ENCODE measurements at regions not wholly inside any gene's neighbourhood (a gene's known extent, or its start where the extent isn't known, plus 50 kb on each side); places are given as distances from the start of the nearest gene placed in this dataset.
A peak's percentile ranks its signal among the peaks of the same experiment; 100 is the strongest.

- no peak overlapping the region for H3K4me3 ChIP-seq
Measured at GRCh38 chr17:69822314-69822875, 252.6 kb upstream of the KCNJ16 start.

GRCh38 chr17:69828087-69828486, 246.9 kb upstream of the KCNJ16 start:
- no peaks in the 10 kb centered on the region for H3K4me1 ChIP-seq
- intact Hi-C loops (cut with DNase I) = no loop called here
- no peaks in the 10 kb centered on the region for H3K27me3 ChIP-seq (ENCODE audit: low read depth)
- no peaks in the 10 kb centered on the region for H3K36me3 ChIP-seq
- no peak for DNase-seq
- ATAC-seq = no peak
- H3K27ac ChIP-seq = no peak overlapping the region
- TF ChIP-seq CTCF (IDR thresholded peaks at IDR 0.05) = no peak
- H3K9me3 ChIP-seq = no peaks in the 10 kb centered on the region
- no peak overlapping the region for H3K4me3 ChIP-seq

More at GRCh38 chr17:69822314-69822875, 252.6 kb upstream of the KCNJ16 start:
- TF ChIP-seq CTCF (IDR thresholded peaks at IDR 0.05) = no peak
- no peak overlapping the region for H3K27ac ChIP-seq
- H3K9me3 ChIP-seq = no peaks in the 10 kb centered on the region
- DNase-seq (no peak), ATAC-seq (no peak)
- H3K4me1 ChIP-seq = no peaks in the 10 kb centered on the region
- H3K27me3 ChIP-seq (ENCODE audit: low read depth) = no peaks in the 10 kb centered on the region
- intact Hi-C loops (cut with DNase I) = no loop called here
- H3K36me3 ChIP-seq = no peaks in the 10 kb centered on the region

- no peaks in the 10 kb centered on the region for H3K4me1 ChIP-seq
- no peak for ATAC-seq
- no peak for TF ChIP-seq CTCF (IDR thresholded peaks at IDR 0.05)
- H3K36me3 ChIP-seq = no peaks in the 10 kb centered on the region
- intact Hi-C loops (cut with DNase I) = no loop called here
- H3K27me3 ChIP-seq (ENCODE audit: low read depth) = no peaks in the 10 kb centered on the region
- no peak for DNase-seq
- no peak overlapping the region for H3K27ac ChIP-seq
- peaks cover 4% of the 10 kb centered on the region for H3K9me3 ChIP-seq
- no peak overlapping the region for H3K4me3 ChIP-seq
Measured at GRCh38 chr17:69834494-69834893, 240.5 kb upstream of the KCNJ16 start.

GRCh38 chr17:69851736-69852135, 223.3 kb upstream of the KCNJ16 start:
- intact Hi-C loops (cut with DNase I) = no loop called here
- no peak for ATAC-seq
- no peaks in the 10 kb centered on the region for H3K27me3 ChIP-seq (ENCODE audit: low read depth)
- H3K4me3 ChIP-seq = no peak overlapping the region
- TF ChIP-seq CTCF (IDR thresholded peaks at IDR 0.05) = no peak
- H3K9me3 ChIP-seq = no peaks in the 10 kb centered on the region
- H3K36me3 ChIP-seq = no peaks in the 10 kb centered on the region
- H3K4me1 ChIP-seq = peaks cover 10% of the 10 kb centered on the region
- DNase-seq = no peak
- no peak overlapping the region for H3K27ac ChIP-seq

- no peaks in the 10 kb centered on the region for H3K36me3 ChIP-seq
- H3K27me3 ChIP-seq (ENCODE audit: low read depth) = no peaks in the 10 kb centered on the region
- intact Hi-C loops (cut with DNase I) = no loop called here
- H3K4me1 ChIP-seq = peaks cover 10% of the 10 kb centered on the region
- ATAC-seq (peak in 1 of 2 donors; percentile 47), DNase-seq (no peak)
- H3K27ac ChIP-seq = no peak overlapping the region
- no peak overlapping the region for H3K4me3 ChIP-seq
- no peak for TF ChIP-seq CTCF (IDR thresholded peaks at IDR 0.05)
- no peaks in the 10 kb centered on the region for H3K9me3 ChIP-seq
Measured at GRCh38 chr17:69853541-69854224, 221.3 kb upstream of the KCNJ16 start.

Data from lower lobe of right lung (tissue), 2 donors.